Left ventricle myocardium inferior (tissue), 1 donor: ENCODE measurements at regions not wholly inside any gene's neighbourhood (a gene's known extent, or its start where the extent isn't known, plus 50 kb on each side); places are given as distances from the start of the nearest gene placed in this dataset.
"Not testable (repeated sequence)": the region's sequence is repeated elsewhere in the genome, so short reads cannot be mapped to it uniquely, and the experiment has no call there.

Experiments
- DNase-seq: peaks from one replicate; pipeline ENCODE4 v3.0.0-alpha.2; 2020
- H3K27ac ChIP-seq: fragments of 200-600 bp; replicated peaks from 2 replicates; pipeline ENCODE4 v1.8.0; 2021
- H3K27me3 ChIP-seq: fragments of 200-600 bp; 2 replicates; pipeline ENCODE4 v1.8.0; 2021; ENCODE audit warnings: low read depth
- H3K36me3 ChIP-seq: fragments of 200-600 bp; 2 replicates; pipeline ENCODE4 v1.8.0; 2021
- H3K4me1 ChIP-seq: fragments of 200-600 bp; 2 replicates; pipeline ENCODE4 v1.8.0; 2021
- H3K4me3 ChIP-seq: fragments of 200-600 bp; 2 replicates; pipeline ENCODE4 v1.8.0; 2021; ENCODE audit warnings: mild to moderate bottlenecking, moderate library complexity
- H3K9me3 ChIP-seq: fragments of 200-600 bp; replicated peaks from 2 replicates; pipeline ENCODE4 v1.8.0; 2021
- intact Hi-C: fragments of 100-400 bp; cut with micrococcal nuclease; formaldehyde crosslinking; loops from one replicate; pipeline ENCODE4 v1.11.0; 2022
- TF ChIP-seq, protein P1 (sequence below): fragments of 200-600 bp; IDR thresholded peaks from 2 replicates; pipeline ENCODE4 v1.8.0; 2021; ENCODE audit warnings: antibody characterized with exemption, mild to moderate bottlenecking, borderline replicate concordance
- donor health status: DM: no; HTN: yes; CAD: no; lungs with severe emphysema.

DNA sequence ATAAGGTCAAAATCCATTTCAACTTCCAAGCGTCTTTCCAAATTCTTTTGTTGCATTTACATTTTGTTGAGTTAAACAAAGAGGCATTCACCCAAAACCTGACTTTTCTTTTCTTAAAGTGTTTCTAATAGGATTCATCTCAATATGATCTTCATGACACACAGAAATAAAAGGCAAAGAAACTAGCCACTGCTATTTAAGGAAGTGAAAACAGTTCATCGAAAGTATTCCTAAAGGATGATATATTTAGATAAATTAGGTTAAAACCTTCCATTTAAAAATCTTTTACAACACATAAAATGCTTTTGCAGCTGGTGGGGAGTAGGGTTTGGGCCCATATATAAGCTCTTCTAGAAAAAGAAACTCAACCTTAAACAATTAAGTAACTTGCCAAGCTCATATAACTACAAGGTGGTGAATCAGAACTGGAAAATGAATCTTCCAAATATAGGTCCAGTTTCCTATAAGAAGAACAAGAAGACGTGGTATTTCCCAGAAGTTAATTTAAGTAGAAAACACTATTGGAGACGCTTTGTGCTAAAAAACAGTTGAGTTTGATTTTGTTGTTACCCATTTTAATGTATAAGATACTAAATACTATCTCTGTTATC, 336.0 kb upstream of the HNRNPA3 start:
- H3K27ac ChIP-seq: no peak overlapping the region
- intact Hi-C loops: no loop called here
- no peaks in the 10 kb centered on the region for H3K36me3 ChIP-seq
- peaks cover 18% of the 10 kb centered on the region for H3K9me3 ChIP-seq
- peaks cover 35% of the 10 kb centered on the region for H3K27me3 ChIP-seq
- TF ChIP-seq, protein P1, sequence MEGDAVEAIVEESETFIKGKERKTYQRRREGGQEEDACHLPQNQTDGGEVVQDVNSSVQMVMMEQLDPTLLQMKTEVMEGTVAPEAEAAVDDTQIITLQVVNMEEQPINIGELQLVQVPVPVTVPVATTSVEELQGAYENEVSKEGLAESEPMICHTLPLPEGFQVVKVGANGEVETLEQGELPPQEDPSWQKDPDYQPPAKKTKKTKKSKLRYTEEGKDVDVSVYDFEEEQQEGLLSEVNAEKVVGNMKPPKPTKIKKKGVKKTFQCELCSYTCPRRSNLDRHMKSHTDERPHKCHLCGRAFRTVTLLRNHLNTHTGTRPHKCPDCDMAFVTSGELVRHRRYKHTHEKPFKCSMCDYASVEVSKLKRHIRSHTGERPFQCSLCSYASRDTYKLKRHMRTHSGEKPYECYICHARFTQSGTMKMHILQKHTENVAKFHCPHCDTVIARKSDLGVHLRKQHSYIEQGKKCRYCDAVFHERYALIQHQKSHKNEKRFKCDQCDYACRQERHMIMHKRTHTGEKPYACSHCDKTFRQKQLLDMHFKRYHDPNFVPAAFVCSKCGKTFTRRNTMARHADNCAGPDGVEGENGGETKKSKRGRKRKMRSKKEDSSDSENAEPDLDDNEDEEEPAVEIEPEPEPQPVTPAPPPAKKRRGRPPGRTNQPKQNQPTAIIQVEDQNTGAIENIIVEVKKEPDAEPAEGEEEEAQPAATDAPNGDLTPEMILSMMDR: no peak
- H3K4me1 ChIP-seq: no peaks in the 10 kb centered on the region
- H3K4me3 ChIP-seq: no peak overlapping the region
- DNase-seq: no peak

DNA sequence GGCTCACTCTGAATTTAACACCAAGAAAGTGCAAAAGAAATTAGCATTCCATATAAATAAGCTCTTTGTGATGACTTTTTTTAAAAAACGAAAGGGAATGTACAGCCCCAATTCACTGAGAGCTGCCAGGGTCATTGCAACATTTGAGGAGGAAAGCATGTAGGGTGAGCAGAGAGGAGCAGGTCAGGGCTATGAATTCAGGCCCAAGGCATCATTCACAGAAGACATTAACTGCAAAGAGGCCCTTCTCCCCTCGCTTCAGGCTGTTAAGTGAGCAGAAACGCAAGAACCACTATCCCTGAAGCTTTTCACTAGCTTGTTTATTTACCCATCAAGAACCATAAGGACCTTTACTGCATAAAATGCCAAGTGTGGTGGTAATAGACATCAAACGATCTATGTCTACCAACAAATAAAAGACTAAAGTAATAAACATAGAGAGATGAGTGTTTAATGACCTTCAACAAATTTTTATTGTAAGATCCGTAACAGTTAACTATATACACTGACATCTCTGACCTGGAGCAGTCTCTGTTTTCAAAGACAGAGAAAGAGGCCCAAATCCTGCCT, 333.1 kb upstream of the HNRNPA3 start:
- Histone ChIP-seq H3K36me3 (no peaks in the 10 kb centered on the region), H3K9me3 (peaks cover 5% of the 10 kb centered on the region), H3K27me3 (peaks cover 15% of the 10 kb centered on the region), H3K4me1 (no peaks in the 10 kb centered on the region), H3K4me3 (no peak overlapping the region), H3K27ac (no peak overlapping the region)
- TF ChIP-seq, protein P1: no peak
- intact Hi-C loops: no loop called here
- DNase-seq: no peak

DNA sequence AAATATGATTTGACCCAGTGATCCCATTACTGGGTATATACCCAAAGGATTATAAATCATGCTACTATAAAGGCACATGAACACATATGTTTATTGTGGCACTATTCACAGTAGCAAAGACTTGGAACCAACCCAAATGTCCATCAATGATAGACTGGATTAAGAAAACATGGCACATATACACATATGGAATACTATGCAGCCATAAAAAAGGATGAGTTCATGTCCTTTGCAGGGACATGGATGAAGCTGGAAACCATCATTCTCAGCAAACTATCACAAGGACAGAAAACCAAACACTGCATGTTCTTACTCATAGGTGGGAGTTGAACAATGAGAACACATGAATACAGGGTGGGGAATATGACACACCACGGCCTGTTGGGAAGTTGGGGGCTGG, 330.5 kb upstream of the HNRNPA3 start:
- H3K27me3 ChIP-seq, H3K4me1 ChIP-seq, intact Hi-C loops, H3K4me3 ChIP-seq, DNase-seq, H3K9me3 ChIP-seq, H3K27ac ChIP-seq, H3K36me3 ChIP-seq: not testable (repeated sequence)

DNA sequence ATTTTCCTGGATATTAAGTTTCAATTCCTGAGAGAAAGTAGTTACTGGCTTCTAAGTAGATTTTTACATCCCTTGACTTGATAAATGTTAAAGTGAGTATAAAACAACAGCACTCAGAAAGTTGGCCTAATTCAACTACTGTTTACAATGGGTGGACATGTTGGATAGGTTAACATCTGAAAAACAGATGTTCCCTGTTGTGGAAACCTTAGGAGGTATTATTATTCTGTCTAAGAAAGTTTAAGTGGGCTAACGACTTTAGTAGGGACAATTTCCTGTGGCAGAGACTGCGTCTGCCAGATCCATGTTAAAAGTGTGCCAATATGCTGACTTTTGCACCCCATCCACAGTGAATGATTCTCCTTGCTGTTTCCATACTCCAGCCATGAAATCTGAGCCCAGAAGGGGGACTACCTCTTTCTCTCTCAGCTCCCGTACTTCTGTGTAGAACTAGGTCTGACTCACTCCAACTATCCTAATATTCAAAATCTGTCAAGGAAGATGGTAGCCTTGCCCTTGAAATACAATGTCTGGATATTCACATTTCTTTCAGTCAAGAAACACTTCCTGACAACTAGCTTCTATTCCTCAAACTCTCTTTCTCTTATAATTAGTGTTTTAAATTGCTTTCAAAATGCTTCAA, 327.5 kb upstream of the HNRNPA3 start:
- intact Hi-C loops: no loop called here
- Histone ChIP-seq H3K27me3 (peaks cover 25% of the 10 kb centered on the region), H3K27ac (no peak overlapping the region), H3K36me3 (no peaks in the 10 kb centered on the region), H3K4me1 (no peaks in the 10 kb centered on the region), H3K9me3 (peaks cover 5% of the 10 kb centered on the region), H3K4me3 (no peak overlapping the region)
- TF ChIP-seq, protein P1: no peak
- DNase-seq: no peak

DNA sequence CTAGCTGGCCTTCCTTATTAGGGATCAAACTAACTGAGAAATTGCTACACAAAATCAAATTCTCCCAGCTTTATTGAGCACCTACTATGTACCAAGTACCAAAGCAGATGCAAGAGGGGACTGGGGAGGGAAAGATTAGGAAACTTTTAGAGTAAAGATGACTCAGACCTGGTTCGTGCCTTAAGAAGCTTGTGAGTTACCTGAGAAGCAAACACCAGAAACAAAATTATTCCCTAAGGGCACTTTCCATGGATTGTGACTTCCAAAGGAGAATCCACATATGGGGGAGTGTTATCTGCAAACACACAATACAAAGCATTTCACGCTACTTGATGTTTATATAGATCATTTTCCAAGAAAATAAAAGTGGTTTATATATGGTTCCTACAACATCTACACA, 326.9 kb upstream of the HNRNPA3 start:
- Histone ChIP-seq H3K4me3 (no peak overlapping the region), H3K27me3 (peaks cover 30% of the 10 kb centered on the region), H3K27ac (no peak overlapping the region), H3K4me1 (no peaks in the 10 kb centered on the region), H3K9me3 (peaks cover 5% of the 10 kb centered on the region), H3K36me3 (no peaks in the 10 kb centered on the region)
- DNase-seq: no peak
- TF ChIP-seq, protein P1: no peak
- intact Hi-C loops: no loop called here

DNA sequence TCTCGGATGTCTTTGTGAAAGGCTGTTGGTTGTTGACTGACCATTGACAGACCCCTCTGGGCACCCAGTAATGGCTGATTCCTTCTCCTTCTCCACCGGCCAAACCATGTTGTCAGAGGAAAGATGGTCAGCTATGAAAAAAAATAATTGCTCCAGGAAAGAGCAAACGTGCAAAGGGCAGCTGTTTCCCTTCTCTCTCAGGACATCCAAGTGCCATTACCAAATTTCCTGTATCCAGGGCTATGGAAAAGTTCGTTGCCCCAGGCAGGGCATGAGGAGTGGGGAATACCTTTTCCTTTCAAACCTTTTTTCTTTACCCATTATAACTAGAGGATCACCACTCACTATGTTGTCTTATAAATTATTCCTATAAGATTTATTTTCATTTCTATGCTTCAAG, 321.5 kb upstream of the HNRNPA3 start:
- H3K4me3 ChIP-seq: no peak overlapping the region
- H3K27ac ChIP-seq: no peak overlapping the region
- TF ChIP-seq, protein P1: no peak
- H3K4me1 ChIP-seq: no peaks in the 10 kb centered on the region
- intact Hi-C loops: no loop called here
- peaks cover 52% of the 10 kb centered on the region for H3K27me3 ChIP-seq
- DNase-seq: no peak
- no peaks in the 10 kb centered on the region for H3K36me3 ChIP-seq
- H3K9me3 ChIP-seq: no peaks in the 10 kb centered on the region
